G401.6 (cell line): ENCODE measurements at regions not wholly inside any gene's neighbourhood (a gene's known extent, or its start where the extent isn't known, plus 50 kb on each side); places are given as distances from the start of the nearest gene placed in this dataset.
A peak's percentile ranks its signal among the peaks of the same experiment; 100 is the strongest.

Source experiments
- FAIRE-seq: peaks from 2 replicates; lab custom pipeline; 2012; peaks lifted over from hg19 to GRCh38; lab: Jason Lieb, UNC

- FAIRE-seq: no peak
Measured at GRCh38 chr16:51716195-51716594, 565.1 kb upstream of the SALL1 start.

DNA sequence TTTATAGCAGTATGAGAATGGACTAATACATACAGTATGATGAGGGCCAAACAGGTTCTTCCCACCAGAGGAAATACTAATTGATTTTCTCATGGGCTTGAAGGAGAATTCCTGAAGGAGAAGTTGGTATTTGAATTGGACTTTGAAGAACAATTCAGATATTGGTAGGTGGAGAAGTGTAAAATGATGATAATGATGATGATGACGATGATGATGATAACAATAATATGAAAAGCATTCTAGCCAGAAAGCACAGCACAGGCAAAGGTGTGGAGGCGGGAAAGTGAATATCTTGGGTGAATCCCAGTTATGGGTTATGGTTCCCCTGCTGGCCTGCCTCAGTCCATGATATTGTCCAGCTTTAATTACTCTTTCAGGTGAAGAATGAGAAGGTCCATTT is 562.4 kb upstream of the SALL1 start:
- FAIRE-seq: no peak

DNA sequence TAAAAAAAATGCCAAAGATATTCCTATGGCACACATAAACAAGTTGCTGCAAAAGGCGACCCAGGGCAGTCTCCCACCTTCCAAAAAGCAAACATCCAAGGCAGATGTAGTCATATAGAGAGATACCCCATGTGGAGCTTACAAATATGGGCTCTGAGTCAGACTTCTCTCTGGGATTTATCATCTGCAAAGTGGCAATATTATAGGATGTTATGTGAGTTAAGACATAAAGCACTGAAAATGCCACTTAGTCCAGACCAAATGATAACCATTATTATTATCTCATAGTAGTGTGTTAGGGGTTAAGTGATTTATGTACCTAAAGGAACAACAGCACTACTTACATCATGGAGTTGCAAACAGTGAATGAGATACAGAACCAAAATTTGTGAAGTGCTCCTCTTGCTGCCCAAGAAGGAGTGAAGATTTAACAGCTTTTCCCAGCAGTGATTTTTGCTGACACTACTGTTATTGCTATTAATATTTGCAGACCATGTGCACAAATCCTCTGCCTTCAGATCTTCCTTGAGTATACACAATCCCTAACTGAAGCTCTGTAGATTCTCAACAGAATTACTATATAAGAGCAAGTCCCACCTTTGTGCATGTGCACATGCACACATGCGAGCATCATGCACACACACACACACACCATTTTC is 560.0 kb upstream of the SALL1 start:
- no peak for FAIRE-seq

DNA sequence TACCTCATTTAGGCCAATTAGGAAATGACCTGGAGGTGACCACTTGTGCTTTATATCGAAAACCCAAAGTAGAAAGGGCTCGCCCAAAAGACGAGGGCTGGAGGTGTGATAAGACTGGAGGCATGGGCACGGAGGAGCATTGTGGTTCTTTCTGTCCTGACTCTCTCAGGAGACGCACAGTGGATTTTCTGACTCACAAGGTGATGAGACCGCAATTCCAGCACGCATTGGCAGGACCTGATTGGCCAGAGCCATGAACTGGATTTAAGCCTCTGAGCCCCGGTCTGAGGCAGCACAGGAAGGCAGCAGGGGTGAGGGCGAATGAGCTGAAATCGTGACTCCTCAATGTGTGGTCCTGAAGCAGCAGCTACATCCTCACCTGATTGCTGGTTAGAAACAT is 559.1 kb upstream of the SALL1 start:
- no peak for FAIRE-seq

GRCh38 chr16:51708861-51709260 is 557.8 kb upstream of the SALL1 start:
- FAIRE-seq: no peak

DNA sequence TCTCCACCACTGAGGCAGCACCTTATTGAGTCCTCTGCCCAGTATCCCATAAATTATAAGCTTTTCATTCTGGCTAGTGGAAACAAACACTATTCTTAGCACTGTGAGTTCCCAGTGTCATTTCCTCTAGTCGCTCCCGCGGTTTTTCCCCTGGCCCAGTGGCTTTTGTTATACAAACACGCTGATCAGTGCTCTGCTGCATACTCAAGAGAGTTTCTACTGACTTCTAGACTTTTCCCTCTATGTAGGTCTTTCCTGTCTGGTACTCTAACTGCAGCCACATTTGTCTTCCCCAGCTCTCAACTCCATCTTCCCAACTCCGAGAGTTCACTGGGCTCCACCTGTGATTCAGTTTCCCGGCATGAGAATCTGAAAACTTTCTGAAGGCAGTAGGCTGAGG is 556.6 kb upstream of the SALL1 start:
- FAIRE-seq: no peak

DNA sequence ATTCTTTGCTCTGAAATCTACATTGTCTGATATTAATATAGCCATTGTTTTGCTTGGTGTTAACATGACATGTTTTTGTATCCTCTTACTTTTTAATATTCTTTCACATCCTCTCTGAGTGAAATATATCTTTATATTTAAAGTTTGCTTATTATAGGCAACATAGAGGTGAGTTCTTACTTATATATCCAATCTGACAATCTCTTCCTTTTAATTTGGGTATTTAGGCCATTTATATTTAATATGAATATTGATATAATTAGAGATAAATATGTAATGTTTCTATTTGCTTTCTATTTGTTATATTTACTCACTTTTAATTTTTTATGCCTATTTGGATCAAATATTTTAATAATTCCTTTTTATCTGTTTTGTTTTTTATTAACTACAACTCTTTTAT is 554.1 kb upstream of the SALL1 start:
- peak; percentile 65 for FAIRE-seq

- FAIRE-seq: no peak
Measured at GRCh38 chr16:51701025-51701424, 550.0 kb upstream of the SALL1 start.

GRCh38 chr16:51699686-51700396 is 548.8 kb upstream of the SALL1 start:
- no peak for FAIRE-seq

DNA sequence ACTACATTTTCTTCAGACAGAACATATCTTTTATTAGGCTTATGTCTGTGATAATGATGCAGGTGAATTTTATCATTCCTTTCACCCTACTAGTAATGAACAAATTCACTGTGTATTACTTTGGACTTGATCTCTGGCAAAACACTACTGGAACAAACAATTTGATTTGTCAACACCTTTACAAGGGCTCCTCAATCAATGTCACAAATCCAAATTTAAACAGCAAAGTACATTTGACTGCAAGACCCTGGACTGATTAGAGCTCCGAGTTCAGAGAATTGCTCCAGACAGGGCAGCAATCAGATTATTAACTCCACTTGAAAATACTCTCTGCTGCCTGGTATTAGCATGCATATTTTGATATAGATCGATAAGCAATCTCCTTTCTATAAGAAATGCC is 547.6 kb upstream of the SALL1 start:
- FAIRE-seq: no peak

- no peak for FAIRE-seq
Measured at GRCh38 chr16:51697454-51697853, 546.4 kb upstream of the SALL1 start.

DNA sequence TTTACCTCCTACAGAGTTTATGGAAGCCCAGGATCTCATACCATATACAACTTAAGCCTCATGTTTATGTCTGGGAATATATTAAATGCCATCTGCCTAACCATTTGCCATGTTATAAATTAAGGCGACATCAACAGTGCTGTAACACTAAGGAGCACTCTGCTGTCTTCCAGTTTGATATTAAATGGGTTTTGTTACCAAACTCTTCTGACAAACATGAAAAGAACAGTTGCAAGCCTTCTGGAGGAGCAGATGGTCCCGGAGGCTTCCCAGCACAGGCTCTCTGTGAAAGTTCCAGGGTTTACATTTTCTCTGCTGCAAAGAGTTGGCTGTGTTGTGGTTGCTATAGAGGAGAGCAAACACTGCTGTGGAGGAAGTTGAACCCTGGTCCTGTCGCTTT is 545.3 kb upstream of the SALL1 start:
- FAIRE-seq: no peak

GRCh38 chr16:51691109-51691508 is 540.0 kb upstream of the SALL1 start:
- no peak for FAIRE-seq

DNA sequence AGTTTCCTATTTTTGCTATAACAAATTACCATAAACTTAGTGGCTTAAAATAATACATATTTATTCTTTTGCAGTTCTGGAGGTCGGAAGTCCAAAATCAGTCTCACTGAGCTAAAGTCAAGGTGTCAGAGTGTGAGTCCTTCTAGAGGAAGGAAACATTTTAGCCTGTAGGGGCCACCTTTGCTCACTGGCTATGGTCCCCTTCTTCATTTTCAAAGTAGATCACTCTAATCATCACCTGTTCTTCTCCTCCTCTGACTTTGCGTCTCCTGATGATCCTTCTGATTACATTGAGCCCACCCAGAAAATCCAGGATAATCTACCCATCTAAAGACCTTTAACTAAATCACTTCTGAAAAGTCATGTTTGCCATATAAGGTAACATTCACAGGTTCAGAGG is 534.4 kb upstream of the SALL1 start:
- no peak for FAIRE-seq

DNA sequence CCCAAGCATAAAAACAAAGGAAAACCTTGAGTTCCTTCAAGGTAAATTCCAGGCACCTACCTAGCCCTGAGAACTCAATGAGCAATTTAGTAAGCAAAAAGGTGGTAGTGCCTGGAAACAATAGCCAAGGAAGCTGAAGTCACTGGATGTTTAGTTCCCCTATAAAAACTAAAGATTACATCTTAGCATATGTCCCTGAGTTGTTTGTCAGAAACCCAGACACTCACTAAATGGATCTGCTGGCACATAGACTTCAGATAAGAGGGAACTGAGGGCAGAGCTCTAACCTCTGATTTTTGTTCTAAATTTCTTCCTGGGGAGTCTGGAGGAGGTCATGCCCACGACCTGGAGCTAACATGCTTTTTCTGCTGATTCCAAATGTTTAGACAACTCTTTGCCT is 532.8 kb upstream of the SALL1 start:
- FAIRE-seq: no peak

DNA sequence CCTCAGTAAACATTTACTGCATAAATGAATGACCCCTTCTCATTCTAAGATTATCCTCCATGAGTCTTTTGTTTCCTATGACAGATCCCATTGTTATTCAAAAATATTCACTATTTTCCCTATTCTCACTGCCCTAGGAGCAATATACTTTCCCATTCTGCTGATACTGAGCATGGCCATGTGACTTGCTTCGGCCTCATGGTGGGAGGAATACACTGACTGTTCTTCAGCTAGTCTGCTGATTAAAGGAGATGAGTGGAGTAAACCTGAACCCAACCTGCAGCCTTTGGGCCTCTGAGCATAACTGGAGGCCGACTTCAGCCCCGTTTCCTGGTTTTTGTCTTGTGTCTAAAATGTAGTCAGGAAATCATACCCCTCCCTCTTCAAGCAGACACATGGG is 531.8 kb upstream of the SALL1 start:
- FAIRE-seq: no peak

DNA sequence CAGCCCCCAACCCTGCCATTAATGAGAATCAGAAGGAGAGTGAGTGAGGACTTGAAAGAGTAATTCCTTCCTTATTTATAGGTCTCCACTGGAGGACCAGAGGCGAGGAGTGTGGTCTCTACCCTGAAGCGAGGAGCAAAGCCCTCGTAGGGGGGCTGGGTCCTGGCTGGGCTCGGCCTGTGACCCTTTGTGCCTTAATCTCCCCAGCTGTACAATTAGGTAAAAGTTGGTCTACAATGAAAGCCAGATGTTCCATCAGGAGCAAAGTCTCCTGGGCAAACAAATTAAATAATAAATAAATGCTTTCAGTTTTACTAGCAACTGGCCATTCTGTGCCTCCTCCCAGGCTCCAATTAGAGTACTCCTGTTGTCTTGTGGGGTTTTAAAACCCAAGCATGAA is 523.5 kb upstream of the SALL1 start:
- no peak for FAIRE-seq

GRCh38 chr16:51670527-51670926 is 519.5 kb upstream of the SALL1 start:
- FAIRE-seq: no peak

- FAIRE-seq: no peak
Measured at GRCh38 chr16:51666821-51667220, 515.8 kb upstream of the SALL1 start.

DNA sequence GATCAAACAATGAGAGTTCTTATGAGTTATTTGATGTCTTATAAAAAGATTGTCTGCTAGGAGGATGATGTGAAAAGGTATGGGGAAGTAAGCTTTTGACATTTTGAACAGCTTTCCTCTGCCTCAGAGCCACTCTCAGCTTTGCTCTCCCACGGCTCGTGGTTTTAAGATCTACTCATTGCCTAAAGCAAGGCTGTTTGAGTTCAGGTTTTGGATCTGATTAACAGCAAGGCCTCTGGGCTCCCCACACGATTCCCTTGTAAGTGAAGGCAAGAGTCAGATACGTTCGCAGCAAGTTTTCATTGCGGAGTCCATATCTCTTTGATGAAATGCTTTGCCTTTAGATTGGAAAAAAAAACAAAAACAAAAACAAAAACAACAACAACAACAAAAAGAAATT is 515.0 kb upstream of the SALL1 start:
- no peak for FAIRE-seq

GRCh38 chr16:51665436-51665998 is 514.4 kb upstream of the SALL1 start:
- FAIRE-seq: no peak

GRCh38 chr16:51658531-51658930 is 507.5 kb upstream of the SALL1 start:
- FAIRE-seq: no peak

- FAIRE-seq: no peak
Measured at GRCh38 chr16:51657848-51658247, 506.8 kb upstream of the SALL1 start.

- no peak for FAIRE-seq
Measured at GRCh38 chr16:51655249-51655648, 504.2 kb upstream of the SALL1 start.
